ENCODE measurements at regions not wholly inside any gene's neighbourhood (a gene's known extent, or its start where the extent isn't known, plus 50 kb on each side); places are given as distances from the start of the nearest gene placed in this dataset.

GRCh38 chr1:36654586-36654985 is 171.9 kb upstream of the CSF3R start:
- H3K9me3 ChIP-seq = no peaks in the 10 kb centered on the region
- H3K36me3 ChIP-seq = no peaks in the 10 kb centered on the region
- 58 to 73% (median 72%) methylated on average over 4 of the region's 4 CpGs for WGBS, 4 donors
- DNase-seq (no peak), ATAC-seq (no peak)
- intact Hi-C loops (cut with DNase I) = no loop called here
- H3K4me3 ChIP-seq = no peak overlapping the region
- TF ChIP-seq POLR2A (IDR thresholded peaks at IDR 0.05) = no peak
- TF ChIP-seq, protein P1, sequence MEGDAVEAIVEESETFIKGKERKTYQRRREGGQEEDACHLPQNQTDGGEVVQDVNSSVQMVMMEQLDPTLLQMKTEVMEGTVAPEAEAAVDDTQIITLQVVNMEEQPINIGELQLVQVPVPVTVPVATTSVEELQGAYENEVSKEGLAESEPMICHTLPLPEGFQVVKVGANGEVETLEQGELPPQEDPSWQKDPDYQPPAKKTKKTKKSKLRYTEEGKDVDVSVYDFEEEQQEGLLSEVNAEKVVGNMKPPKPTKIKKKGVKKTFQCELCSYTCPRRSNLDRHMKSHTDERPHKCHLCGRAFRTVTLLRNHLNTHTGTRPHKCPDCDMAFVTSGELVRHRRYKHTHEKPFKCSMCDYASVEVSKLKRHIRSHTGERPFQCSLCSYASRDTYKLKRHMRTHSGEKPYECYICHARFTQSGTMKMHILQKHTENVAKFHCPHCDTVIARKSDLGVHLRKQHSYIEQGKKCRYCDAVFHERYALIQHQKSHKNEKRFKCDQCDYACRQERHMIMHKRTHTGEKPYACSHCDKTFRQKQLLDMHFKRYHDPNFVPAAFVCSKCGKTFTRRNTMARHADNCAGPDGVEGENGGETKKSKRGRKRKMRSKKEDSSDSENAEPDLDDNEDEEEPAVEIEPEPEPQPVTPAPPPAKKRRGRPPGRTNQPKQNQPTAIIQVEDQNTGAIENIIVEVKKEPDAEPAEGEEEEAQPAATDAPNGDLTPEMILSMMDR (IDR thresholded peaks at IDR 0.05) = no peak
- no peak overlapping the region for H3K27ac ChIP-seq
- H3K27me3 ChIP-seq = peaks cover 0 to 58% (median 12%) of the 10 kb centered on the region in 9 donors
- peaks cover 0 to 6% (median 0%) of the 10 kb centered on the region in 12 donors for H3K4me1 ChIP-seq

GRCh38 chr1:36653850-36654249 is 171.1 kb upstream of the CSF3R start:
- no peak for TF ChIP-seq POLR2A (IDR thresholded peaks at IDR 0.05)
- TF ChIP-seq, protein P1 (IDR thresholded peaks at IDR 0.05) = peak in 2 of 12 donors; percentile 16 to 21
- peaks cover 0 to 53% (median 18%) of the 10 kb centered on the region in 9 donors for H3K27me3 ChIP-seq
- H3K36me3 ChIP-seq = no peaks in the 10 kb centered on the region
- DNase-seq (peak in 2 of 5 donors; percentile 39 to 58), ATAC-seq (peak in 3 of 4 donors; percentile 82 to 93 (median 87))
- no peaks in the 10 kb centered on the region for H3K9me3 ChIP-seq
- intact Hi-C loops (cut with DNase I) = no loop called here
- no peak overlapping the region for H3K4me3 ChIP-seq
- peaks cover 0 to 6% (median 0%) of the 10 kb centered on the region in 12 donors for H3K4me1 ChIP-seq
- H3K27ac ChIP-seq = no peak overlapping the region
- 35 to 57% (median 48%) methylated on average over 8 of the region's 8 CpGs for WGBS, 4 donors

DNA sequence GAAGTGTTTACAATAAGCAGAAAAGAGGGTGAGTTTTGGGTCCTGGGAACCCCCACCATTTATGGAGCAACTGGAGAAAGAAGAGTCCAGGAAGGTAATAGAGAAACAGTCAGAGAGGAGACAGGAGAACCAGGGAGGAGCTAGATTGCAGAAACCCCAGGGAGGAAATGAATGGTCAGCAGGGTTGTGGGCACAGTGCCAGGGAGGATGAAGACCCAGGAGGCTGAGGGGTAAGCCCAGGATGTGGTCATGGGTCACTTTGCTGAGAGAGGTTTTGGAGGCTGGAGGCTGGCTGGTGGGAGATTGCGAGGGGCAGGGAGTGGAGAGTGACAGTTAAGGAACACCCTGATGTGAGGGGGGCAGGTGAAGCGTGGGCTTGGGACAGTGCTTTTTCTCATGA is 169.9 kb upstream of the CSF3R start:
- no peak for DNase-seq
- TF ChIP-seq, protein P1 (IDR thresholded peaks at IDR 0.05) = no peak
- no peak for TF ChIP-seq POLR2A (IDR thresholded peaks at IDR 0.05)
- WGBS, 4 donors = 75 to 92% (median 81%) methylated on average over 2 of the region's 2 CpGs
- intact Hi-C loops (cut with DNase I) = no loop called here
- Histone ChIP-seq H3K27ac (no peak overlapping the region), H3K36me3 (no peaks in the 10 kb centered on the region), H3K9me3 (no peaks in the 10 kb centered on the region), H3K4me1 (peaks cover 0 to 6% (median 0%) of the 10 kb centered on the region in 12 donors), H3K4me3 (no peak overlapping the region), H3K27me3 (peaks cover 0 to 53% (median 18%) of the 10 kb centered on the region in 9 donors)
- ATAC-seq = no peak

- Histone ChIP-seq H3K36me3 (no peaks in the 10 kb centered on the region), H3K27me3 (peaks cover 0 to 50% (median 18%) of the 10 kb centered on the region in 9 donors), H3K4me3 (no peak overlapping the region), H3K27ac (no peak overlapping the region), H3K9me3 (no peaks in the 10 kb centered on the region), H3K4me1 (peaks cover 0 to 6% (median 0%) of the 10 kb centered on the region in 12 donors)
- intact Hi-C loops (cut with DNase I) = no loop called here
- no peak for DNase-seq
- ATAC-seq = no peak
- 64 to 73% (median 67%) methylated on average over 2 of the region's 2 CpGs for WGBS, 4 donors
- no peak for TF ChIP-seq POLR2A (IDR thresholded peaks at IDR 0.05)
- TF ChIP-seq, protein P1 (IDR thresholded peaks at IDR 0.05) = no peak
Measured at GRCh38 chr1:36652011-36652410, 169.3 kb upstream of the CSF3R start.

All from heart left ventricle (tissue), 16 donors.